ENCODE measurements at regions not wholly inside any gene's neighbourhood (a gene's known extent, or its start where the extent isn't known, plus 50 kb on each side); places are given as distances from the start of the nearest gene placed in this dataset.

- DNase-seq (ENCODE audit: low read depth) = no peak
Measured at GRCh38 chr14:84674636-84675035, 855.3 kb upstream of the FLRT2 start.

DNA sequence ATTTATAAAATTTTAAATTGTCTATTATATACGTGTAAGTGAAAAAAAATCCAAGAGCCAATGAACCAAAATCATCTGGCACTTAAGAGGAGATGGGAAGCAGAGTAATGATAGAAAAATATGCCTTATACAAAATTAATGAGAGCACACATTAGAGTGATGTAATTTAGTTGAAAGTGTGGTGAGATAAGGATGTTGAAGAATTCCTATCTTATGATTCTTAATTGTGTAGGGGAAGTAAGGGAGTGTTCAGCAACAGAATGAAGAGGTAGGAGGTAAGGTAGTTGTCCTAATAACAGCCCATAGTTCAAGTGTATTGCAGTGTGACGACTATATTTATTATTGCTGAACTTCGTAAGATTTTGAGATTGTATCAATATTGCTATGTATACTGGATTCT is 843.4 kb upstream of the FLRT2 start:
- DNase-seq (ENCODE audit: low read depth) = no peak

DNA sequence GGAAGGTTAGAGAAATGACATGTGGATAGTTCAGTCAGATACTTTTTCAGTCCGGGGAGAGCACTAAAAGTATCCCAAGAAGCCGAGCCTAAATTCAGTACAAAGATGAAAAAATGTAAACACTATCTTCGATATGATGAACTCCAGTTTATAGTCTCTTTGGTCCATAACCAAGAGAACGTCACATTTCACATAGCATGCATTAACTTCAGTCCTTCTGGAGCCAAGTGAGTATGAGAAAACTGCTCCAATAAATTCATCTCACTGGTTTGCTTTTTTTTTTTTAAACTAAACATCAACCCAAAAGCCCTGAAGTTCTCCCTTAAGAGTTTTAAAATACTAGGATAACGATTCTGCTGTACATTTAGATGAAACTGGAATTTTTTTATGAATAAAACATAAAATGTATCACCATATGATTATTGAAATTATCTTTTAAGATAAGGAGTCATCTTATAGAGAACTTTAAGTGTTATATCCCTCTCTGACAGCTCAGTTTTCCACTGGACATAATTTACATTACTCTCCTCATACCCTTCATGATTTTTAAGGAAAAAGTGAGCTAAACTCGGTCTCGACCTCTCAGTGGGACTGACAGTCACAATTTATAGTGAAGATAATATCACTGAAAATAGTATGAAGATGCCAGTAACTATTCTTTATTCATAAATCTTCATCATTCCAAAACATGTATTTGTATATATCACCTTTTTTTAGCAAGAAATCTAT is 841.5 kb upstream of the FLRT2 start:
- DNase-seq (ENCODE audit: low read depth) = no peak

DNA sequence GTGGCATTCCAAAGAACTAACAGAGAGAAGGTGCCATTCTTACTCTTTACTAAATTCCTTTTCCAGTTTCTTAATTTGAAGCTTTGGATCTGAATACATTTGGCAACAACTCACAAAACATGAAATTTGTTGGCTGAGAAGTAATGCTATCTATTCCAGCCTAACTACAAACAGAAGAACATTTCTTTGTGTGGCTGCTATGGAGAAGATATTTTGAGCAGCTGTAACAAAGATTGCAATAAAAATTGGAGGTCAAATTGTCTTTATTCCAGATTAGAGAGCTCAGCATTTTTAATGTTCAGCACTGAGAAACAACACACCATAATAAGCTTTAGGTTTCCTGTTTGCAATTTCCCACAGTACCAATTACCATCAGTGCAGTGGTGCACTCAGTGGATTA is 835.8 kb upstream of the FLRT2 start:
- DNase-seq (ENCODE audit: low read depth) = no peak

GRCh38 chr14:84704601-84705000 is 825.3 kb upstream of the FLRT2 start:
- DNase-seq (ENCODE audit: low read depth) = no peak

DNA sequence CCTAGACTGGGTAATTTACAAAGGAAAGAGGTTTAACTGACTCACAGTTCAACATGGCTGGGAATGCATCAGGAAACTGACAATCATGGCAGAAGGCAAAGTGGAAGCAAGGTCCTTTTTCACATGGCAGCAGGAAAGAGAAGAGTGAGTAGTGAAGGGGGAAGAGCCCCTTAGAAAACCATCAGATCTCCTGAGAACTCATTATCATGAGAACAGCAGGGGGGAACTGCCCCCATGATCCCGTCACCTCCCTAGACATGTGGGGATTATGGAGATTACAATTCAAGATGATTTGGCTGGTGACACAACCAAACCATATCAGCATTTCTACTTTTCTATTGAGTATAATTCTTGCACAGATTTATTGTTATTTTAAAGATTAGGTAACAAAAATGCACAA is 822.1 kb upstream of the FLRT2 start:
- no peak for DNase-seq (ENCODE audit: low read depth)

GRCh38 chr14:84708865-84709264 is 821.1 kb upstream of the FLRT2 start:
- no peak for DNase-seq (ENCODE audit: low read depth)

DNA sequence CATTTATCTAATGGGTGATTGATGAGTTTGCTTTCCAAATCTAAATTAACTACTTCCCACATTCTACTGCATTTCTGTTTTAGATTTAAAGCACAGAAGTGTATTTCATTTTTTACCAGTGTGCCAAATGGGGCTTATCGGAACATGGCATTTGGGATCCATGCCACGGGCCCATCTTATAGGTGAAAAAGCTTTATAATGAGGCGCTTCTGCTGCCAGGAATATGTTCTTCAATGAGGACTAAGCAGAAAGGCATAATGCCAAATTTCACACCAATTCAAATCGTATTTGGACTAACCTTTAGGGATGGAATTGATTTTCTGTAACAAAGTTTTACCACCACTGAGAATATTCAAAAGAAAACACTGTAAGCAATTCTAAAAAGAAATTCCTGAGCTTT is 803.5 kb upstream of the FLRT2 start:
- no peak for DNase-seq (ENCODE audit: low read depth)

DNA sequence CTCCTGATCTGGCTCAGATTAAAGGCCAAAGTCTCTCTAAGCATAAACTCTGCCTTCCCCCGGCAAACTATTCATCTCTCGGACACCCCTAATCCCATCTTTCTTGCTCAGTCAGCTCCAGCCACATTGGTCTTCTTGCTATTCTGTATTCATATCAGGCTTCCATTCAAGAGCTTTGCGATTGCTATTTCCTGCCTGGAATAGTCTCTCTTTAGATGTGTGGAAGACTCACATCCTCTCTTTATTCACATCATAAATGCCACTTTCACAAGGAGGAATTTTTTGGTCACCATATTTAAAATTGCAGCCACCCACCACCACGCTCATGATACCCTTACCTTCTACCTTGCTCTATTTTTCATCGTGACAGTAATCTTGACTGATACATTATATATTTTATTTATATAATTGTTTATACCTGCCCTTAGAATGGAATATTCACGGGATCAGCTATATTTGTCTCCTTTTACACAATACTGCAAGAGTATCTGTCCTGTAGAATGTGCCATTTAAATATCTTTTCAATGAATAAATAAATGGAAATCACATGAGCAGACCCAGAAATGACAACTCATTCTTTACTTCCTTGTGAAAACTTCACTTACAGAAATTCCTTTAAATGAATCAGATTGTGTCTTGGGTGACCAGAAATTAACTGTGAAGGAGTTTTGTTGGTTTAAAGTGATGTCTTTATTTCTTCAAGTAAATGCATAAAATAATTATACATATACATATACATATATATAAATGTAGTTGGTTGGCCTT is 780.6 kb upstream of the FLRT2 start:
- DNase-seq (ENCODE audit: low read depth) = no peak

GRCh38 chr14:84750284-84750683 is 779.7 kb upstream of the FLRT2 start:
- no peak for DNase-seq (ENCODE audit: low read depth)

GRCh38 chr14:84750763-84751554 is 779.0 kb upstream of the FLRT2 start:
- peak; percentile 61 for DNase-seq (ENCODE audit: low read depth)

- no peak for DNase-seq (ENCODE audit: low read depth)
Measured at GRCh38 chr14:84751745-84752144, 778.2 kb upstream of the FLRT2 start.

GRCh38 chr14:84760489-84761126 is 769.3 kb upstream of the FLRT2 start:
- no peak for DNase-seq (ENCODE audit: low read depth)

DNA sequence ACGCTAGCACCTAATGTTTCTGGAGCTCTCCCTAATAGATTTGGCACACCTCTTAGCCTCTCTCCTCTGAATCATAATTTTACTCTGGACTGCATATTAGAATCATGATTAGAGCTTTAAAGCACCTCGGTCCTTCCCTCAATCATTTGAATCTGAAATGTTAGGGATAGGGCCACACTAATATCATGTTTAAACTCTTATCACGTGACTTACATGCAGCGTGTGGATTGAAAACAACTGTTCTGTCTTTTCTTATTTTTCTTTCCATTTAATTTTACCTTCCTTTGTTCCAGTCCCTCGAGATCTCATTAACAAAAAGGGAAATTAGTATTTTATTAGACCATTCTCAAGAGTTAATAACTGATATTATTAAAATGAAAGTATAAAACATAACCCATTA is 762.5 kb upstream of the FLRT2 start:
- DNase-seq (ENCODE audit: low read depth) = no peak

- DNase-seq (ENCODE audit: low read depth) = no peak
Measured at GRCh38 chr14:84770030-84770429, 759.9 kb upstream of the FLRT2 start.

- no peak for DNase-seq (ENCODE audit: low read depth)
Measured at GRCh38 chr14:84777356-84777755, 752.6 kb upstream of the FLRT2 start.

GRCh38 chr14:84782902-84783301 is 747.0 kb upstream of the FLRT2 start:
- no peak for DNase-seq (ENCODE audit: low read depth)

GRCh38 chr14:84783511-84783910 is 746.4 kb upstream of the FLRT2 start:
- DNase-seq (ENCODE audit: low read depth) = no peak

DNA sequence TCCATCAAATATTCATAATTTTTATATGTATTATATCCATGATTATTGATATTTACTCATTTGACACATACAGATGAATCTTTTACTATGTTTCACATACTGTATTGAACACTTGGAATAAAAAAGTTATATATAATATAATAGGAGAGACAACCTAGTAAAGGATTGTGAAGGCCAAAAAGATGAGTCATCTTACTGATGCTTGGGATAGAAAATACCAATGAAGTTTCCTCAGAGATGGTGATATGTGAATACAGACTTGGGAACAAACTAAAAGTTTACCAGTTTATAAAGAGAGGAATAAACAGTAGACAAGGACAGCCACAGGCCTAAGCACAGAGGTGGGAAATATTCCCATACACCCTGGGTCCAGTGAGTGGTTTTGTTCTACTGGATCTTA is 743.9 kb upstream of the FLRT2 start:
- DNase-seq (ENCODE audit: low read depth) = no peak

DNA sequence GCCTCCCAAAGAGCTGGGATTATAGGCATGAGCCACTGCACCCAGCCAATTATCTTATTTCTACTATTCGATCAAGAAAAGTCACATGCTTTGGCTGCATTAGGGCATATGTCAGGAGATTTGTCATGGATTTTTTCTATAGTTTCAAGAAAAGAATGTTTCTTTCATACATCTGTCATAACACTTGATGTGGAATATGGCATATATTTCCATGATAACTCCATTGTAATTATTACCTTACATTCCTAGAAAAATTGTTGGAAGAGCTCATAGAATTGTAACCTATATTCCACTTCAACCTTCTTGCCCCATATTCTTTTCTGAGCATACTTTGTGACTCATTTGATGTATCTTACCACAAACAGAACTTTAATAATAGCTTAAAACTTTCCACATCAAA is 740.9 kb upstream of the FLRT2 start:
- DNase-seq (ENCODE audit: low read depth) = no peak

- DNase-seq (ENCODE audit: low read depth) = no peak
Measured at GRCh38 chr14:84792722-84793410, 737.1 kb upstream of the FLRT2 start.

- no peak for DNase-seq (ENCODE audit: low read depth)
Measured at GRCh38 chr14:84797326-84797725, 732.6 kb upstream of the FLRT2 start.

All from HS-27A (cell line).